ENCODE measurements at regions not wholly inside any gene's neighbourhood (a gene's known extent, or its start where the extent isn't known, plus 50 kb on each side); places are given as distances from the start of the nearest gene placed in this dataset.
"Not testable (repeated sequence)": the region's sequence is repeated elsewhere in the genome, so short reads cannot be mapped to it uniquely, and the experiment has no call there.

- DNase-seq (ENCODE audit: low read depth): not testable (repeated sequence)
These were observed 104.5 kb downstream of the ZNF33B start for GRCh38 chr10:42533866-42534265.

- DNase-seq (ENCODE audit: low read depth): no peak
These were observed 105.4 kb downstream of the ZNF33B start for GRCh38 chr10:42532996-42533395.

GRCh38 chr10:42523098-42523497 lies 115.3 kb downstream of the ZNF33B start:
- no peak for DNase-seq (ENCODE audit: low read depth)

- no peak for DNase-seq (ENCODE audit: low read depth)
These were observed 118.5 kb downstream of the ZNF33B start for GRCh38 chr10:42519761-42520460.

GRCh38 chr10:42519079-42519478 lies 119.3 kb downstream of the ZNF33B start:
- no peak for DNase-seq (ENCODE audit: low read depth)

- no peak for DNase-seq (ENCODE audit: low read depth)
These were observed 124.4 kb downstream of the ZNF33B start for GRCh38 chr10:42513921-42514320.

GRCh38 chr10:42491801-42492200 lies 146.6 kb downstream of the ZNF33B start:
- DNase-seq (ENCODE audit: low read depth): no peak

- peak; percentile 23 for DNase-seq (ENCODE audit: low read depth)
These were observed 147.3 kb downstream of the ZNF33B start for GRCh38 chr10:42491001-42491592.

GRCh38 chr10:42490368-42490767 lies 148.0 kb downstream of the ZNF33B start:
- no peak for DNase-seq (ENCODE audit: low read depth)

GRCh38 chr10:42488416-42488815 lies 150.0 kb downstream of the ZNF33B start:
- DNase-seq (ENCODE audit: low read depth): peak; percentile 54

- no peak for DNase-seq (ENCODE audit: low read depth)
These were observed 156.0 kb downstream of the ZNF33B start for GRCh38 chr10:42482411-42482810.

GRCh38 chr10:42479057-42479456 lies 159.3 kb downstream of the ZNF33B start:
- DNase-seq (ENCODE audit: low read depth): no peak

GRCh38 chr10:42477170-42477569 lies 161.2 kb downstream of the ZNF33B start:
- DNase-seq (ENCODE audit: low read depth): no peak

- DNase-seq (ENCODE audit: low read depth): no peak
These were observed 162.3 kb downstream of the ZNF33B start for GRCh38 chr10:42476101-42476500.

GRCh38 chr10:42475168-42476098 lies 162.9 kb downstream of the ZNF33B start:
- DNase-seq (ENCODE audit: low read depth): peak; percentile 19

- no peak for DNase-seq (ENCODE audit: low read depth)
These were observed 184.1 kb downstream of the ZNF33B start for GRCh38 chr10:42454313-42454712.

- no peak for DNase-seq (ENCODE audit: low read depth)
These were observed 207.3 kb downstream of the ZNF33B start for GRCh38 chr10:42431095-42431494.

GRCh38 chr10:42428534-42428933 lies 209.8 kb downstream of the ZNF33B start:
- no peak for DNase-seq (ENCODE audit: low read depth)

GRCh38 chr10:42422911-42423310 lies 215.5 kb downstream of the ZNF33B start:
- no peak for DNase-seq (ENCODE audit: low read depth)

GRCh38 chr10:42421812-42422211 lies 216.6 kb downstream of the ZNF33B start:
- no peak for DNase-seq (ENCODE audit: low read depth)

- no peak for DNase-seq (ENCODE audit: low read depth)
These were observed 218.6 kb downstream of the ZNF33B start for GRCh38 chr10:42419789-42420188.

GRCh38 chr10:42380926-42381547 lies 257.3 kb downstream of the ZNF33B start:
- no peak for DNase-seq (ENCODE audit: low read depth)

Data from renal cortical epithelial cell (primary cell).